Ishikawa (cell line): ENCODE measurements at regions not wholly inside any gene's neighbourhood (a gene's known extent, or its start where the extent isn't known, plus 50 kb on each side); places are given as distances from the start of the nearest gene placed in this dataset.

ENCODE experiments used
- EGR1 ChIP-seq: IDR thresholded peaks from 2 replicates; pipeline ENCODE4 v1.6.1; 2012
- YY1 ChIP-seq: IDR thresholded peaks from 2 replicates; pipeline ENCODE4 v1.6.1; 2012; ENCODE audit warnings: low read depth

DNA sequence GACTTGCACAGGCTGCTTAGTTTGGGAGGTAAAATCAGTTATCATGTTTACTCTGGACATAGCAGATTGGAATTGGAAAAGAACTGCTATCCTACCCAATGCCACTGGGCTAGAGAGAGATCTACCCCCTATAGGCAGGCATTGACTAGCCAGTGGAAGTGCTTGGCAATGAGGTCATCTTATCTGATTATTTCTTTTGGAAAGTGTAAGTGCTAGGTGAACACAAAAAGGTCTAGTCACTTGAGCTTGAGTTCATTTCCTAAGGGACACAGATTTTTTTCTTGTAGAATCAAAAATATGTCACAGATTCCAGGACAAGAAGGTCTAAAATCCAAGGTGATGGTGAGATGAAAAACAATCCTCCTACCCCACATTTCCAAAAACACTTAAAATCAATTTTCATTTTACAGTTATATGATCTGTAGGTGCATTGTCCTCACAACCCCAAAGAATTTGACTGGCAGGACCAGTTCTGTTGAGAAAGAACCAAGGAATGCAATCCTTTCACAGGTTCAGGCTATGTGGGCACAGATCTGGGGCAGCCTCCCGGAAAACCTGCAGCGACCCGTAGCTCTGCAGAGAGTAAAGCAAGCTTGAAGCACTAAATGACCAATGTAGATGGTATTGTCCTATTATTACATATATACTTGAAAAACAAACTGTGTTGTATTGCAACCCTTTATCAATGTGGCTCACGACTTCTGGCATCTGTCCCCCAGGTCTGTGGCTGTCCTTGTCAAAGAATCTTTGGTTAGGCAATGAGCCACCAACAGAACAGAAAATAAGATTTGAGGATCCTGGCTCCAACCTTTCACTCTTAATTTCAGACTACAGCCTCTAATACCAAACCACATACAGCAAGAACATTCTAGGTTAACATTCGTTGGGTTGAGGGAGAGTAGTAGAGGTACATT lies 67.3 kb upstream of the ADTRP start:
- TF ChIP-seq YY1: no peak
- no peak for TF ChIP-seq EGR1
